NB4 (cell line): ENCODE measurements at regions not wholly inside any gene's neighbourhood (a gene's known extent, or its start where the extent isn't known, plus 50 kb on each side); places are given as distances from the start of the nearest gene placed in this dataset.

Experiments used
- MYC ChIP-seq: IDR thresholded peaks from 2 replicates; pipeline ENCODE4 v1.6.1; 2011; ENCODE audit warnings: low read depth, low read length
- POLR2A ChIP-seq: IDR thresholded peaks from 2 replicates; pipeline ENCODE4 v1.6.1; 2011; ENCODE audit warnings: mild to moderate bottlenecking; ENCODE audit not compliant: insufficient read length; ENCODE audit errors: extremely low read depth
- TF ChIP-seq, protein P1 (sequence below): IDR thresholded peaks from one replicate; pipeline ENCODE4 v1.5.1; 2012; ENCODE audit warnings: low read depth, low read length
- TF ChIP-seq, protein P2 (sequence below): IDR thresholded peaks from 2 replicates; pipeline ENCODE4 v1.6.1; 2011; ENCODE audit warnings: low read depth, low read length

DNA sequence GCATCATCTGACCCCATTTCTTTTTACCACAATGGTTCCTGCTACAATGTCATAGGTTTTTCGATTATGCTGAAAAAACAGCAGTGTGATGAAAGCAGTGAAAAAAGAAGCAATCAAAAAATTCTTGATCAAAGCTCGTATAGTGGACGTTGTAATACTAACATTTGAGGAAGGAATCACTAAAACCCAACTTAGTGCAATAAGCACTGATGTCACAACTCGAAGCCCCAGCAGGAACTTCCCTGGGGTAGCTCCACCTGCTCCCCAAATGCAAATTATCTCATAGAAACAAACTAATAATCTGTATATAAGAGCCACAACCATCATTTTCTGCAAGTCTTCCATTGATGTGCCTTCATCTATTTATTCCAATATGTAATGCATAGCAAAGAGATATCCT lies 285.6 kb upstream of the SGK1 start:
- TF ChIP-seq, protein P1, sequence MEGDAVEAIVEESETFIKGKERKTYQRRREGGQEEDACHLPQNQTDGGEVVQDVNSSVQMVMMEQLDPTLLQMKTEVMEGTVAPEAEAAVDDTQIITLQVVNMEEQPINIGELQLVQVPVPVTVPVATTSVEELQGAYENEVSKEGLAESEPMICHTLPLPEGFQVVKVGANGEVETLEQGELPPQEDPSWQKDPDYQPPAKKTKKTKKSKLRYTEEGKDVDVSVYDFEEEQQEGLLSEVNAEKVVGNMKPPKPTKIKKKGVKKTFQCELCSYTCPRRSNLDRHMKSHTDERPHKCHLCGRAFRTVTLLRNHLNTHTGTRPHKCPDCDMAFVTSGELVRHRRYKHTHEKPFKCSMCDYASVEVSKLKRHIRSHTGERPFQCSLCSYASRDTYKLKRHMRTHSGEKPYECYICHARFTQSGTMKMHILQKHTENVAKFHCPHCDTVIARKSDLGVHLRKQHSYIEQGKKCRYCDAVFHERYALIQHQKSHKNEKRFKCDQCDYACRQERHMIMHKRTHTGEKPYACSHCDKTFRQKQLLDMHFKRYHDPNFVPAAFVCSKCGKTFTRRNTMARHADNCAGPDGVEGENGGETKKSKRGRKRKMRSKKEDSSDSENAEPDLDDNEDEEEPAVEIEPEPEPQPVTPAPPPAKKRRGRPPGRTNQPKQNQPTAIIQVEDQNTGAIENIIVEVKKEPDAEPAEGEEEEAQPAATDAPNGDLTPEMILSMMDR, result no peak
- TF ChIP-seq, protein P2, sequence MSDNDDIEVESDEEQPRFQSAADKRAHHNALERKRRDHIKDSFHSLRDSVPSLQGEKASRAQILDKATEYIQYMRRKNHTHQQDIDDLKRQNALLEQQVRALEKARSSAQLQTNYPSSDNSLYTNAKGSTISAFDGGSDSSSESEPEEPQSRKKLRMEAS, result no peak
- TF ChIP-seq POLR2A (no peak), MYC (no peak)
